ENCODE measurements at regions not wholly inside any gene's neighbourhood (a gene's known extent, or its start where the extent isn't known, plus 50 kb on each side); places are given as distances from the start of the nearest gene placed in this dataset.

DNA sequence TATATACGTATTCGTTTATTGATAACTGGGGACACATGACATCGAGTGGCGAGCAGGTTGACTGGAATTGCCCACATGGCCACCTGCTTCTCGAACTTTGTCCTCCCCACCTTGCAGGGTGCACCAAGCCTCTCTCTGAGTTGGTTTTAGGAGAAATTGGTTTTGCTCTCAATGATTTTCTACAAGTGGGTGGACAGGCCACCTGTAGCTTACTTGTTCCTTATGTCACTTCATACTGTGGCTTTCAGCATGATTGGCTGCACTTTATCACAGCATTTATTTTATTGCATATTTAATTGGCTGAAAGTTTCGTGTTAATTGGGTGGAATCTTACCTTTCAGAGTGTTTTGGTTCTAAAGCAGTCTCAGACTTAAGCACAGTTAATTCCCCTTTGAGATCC is 215.6 kb upstream of the SHH start:
- no peak for TF ChIP-seq RAD21 (IDR thresholded peaks at IDR 0.05; ENCODE audit: low read depth)
- no peak for TF ChIP-seq EP300 (IDR thresholded peaks at IDR 0.05; ENCODE audit: borderline replicate concordance)
- TF ChIP-seq FOXM1 (IDR thresholded peaks at IDR 0.05; ENCODE audit: borderline replicate concordance, low read depth): no peak
- no peak for TF ChIP-seq EGR1 (IDR thresholded peaks at IDR 0.05)
- TF ChIP-seq ZBTB7A (IDR thresholded peaks at IDR 0.05; ENCODE audit: low read depth): no peak
- no peak for TF ChIP-seq TEAD4 (IDR thresholded peaks at IDR 0.05)
- no peak for TF ChIP-seq TAF1 (IDR thresholded peaks at IDR 0.05; ENCODE audit: low read depth)
- TF ChIP-seq CEBPB (IDR thresholded peaks at IDR 0.05): no peak
- TF ChIP-seq NFIC (IDR thresholded peaks at IDR 0.05): no peak
- TF ChIP-seq, protein P1, sequence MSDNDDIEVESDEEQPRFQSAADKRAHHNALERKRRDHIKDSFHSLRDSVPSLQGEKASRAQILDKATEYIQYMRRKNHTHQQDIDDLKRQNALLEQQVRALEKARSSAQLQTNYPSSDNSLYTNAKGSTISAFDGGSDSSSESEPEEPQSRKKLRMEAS (IDR thresholded peaks at IDR 0.05): no peak
- TF ChIP-seq, protein P2, sequence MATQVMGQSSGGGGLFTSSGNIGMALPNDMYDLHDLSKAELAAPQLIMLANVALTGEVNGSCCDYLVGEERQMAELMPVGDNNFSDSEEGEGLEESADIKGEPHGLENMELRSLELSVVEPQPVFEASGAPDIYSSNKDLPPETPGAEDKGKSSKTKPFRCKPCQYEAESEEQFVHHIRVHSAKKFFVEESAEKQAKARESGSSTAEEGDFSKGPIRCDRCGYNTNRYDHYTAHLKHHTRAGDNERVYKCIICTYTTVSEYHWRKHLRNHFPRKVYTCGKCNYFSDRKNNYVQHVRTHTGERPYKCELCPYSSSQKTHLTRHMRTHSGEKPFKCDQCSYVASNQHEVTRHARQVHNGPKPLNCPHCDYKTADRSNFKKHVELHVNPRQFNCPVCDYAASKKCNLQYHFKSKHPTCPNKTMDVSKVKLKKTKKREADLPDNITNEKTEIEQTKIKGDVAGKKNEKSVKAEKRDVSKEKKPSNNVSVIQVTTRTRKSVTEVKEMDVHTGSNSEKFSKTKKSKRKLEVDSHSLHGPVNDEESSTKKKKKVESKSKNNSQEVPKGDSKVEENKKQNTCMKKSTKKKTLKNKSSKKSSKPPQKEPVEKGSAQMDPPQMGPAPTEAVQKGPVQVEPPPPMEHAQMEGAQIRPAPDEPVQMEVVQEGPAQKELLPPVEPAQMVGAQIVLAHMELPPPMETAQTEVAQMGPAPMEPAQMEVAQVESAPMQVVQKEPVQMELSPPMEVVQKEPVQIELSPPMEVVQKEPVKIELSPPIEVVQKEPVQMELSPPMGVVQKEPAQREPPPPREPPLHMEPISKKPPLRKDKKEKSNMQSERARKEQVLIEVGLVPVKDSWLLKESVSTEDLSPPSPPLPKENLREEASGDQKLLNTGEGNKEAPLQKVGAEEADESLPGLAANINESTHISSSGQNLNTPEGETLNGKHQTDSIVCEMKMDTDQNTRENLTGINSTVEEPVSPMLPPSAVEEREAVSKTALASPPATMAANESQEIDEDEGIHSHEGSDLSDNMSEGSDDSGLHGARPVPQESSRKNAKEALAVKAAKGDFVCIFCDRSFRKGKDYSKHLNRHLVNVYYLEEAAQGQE (IDR thresholded peaks at IDR 0.05; ENCODE audit: low read depth): no peak
- TF ChIP-seq TCF12 (IDR thresholded peaks at IDR 0.05; ENCODE audit: low read depth): no peak
- TF ChIP-seq, protein P3, sequence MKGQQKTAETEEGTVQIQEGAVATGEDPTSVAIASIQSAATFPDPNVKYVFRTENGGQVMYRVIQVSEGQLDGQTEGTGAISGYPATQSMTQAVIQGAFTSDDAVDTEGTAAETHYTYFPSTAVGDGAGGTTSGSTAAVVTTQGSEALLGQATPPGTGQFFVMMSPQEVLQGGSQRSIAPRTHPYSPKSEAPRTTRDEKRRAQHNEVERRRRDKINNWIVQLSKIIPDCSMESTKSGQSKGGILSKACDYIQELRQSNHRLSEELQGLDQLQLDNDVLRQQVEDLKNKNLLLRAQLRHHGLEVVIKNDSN (IDR thresholded peaks at IDR 0.05): no peak

DNA sequence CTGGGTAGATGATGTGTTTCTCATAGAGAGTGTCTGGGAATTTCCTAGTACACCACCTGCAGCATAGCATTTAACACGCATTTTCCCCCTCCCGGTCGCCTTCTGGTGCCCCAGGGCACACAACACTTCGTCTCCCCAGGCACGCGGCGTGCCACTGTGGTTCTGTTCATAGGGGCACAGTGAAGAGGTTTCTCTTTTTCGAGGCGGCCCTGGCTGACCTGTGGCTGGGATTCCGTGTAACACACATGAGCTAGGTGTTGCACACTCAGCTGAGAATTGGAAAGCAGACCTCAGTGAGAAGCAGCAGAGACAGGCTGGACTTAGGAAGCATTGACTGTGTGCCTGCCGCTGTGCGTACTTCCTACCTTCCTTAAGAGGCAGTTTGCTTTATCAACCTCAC is 214.3 kb upstream of the SHH start:
- no peak for TF ChIP-seq ZBTB7A (IDR thresholded peaks at IDR 0.05; ENCODE audit: low read depth)
- no peak for TF ChIP-seq FOXM1 (IDR thresholded peaks at IDR 0.05; ENCODE audit: borderline replicate concordance, low read depth)

DNA sequence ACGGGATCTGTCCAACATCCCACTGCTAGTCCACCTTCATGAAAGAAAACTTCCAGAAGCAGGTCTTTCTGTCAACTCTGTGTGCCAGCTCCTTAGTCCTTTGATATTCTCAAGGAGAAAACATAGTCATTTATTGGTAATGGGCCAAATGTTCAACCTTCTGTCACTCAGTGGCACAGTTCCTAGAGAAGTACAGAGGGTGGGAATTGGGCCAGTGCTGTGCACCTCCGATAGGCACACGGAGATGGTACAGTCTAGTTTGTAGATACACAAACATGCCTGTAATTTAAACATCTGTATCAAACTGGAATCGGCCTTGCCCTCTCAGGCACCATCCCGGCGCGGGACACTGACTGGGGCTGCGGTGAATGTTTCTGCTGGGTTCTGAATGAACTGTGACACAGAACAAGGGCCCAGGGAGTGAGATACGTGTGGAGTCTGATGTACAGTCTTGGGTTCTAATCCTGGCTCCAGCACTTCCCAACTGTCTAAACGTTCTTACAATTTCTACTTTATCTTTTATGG is 213.9 kb upstream of the SHH start:
- TF ChIP-seq CREB1 (IDR thresholded peaks at IDR 0.05; ENCODE audit: low read depth) (no peak), NFIC (IDR thresholded peaks at IDR 0.05) (no peak), YY1 (IDR thresholded peaks at IDR 0.05; ENCODE audit: low read depth) (no peak), EP300 (IDR thresholded peaks at IDR 0.05; ENCODE audit: borderline replicate concordance) (no peak), FOXM1 (IDR thresholded peaks at IDR 0.05; ENCODE audit: borderline replicate concordance, low read depth) (no peak), EGR1 (IDR thresholded peaks at IDR 0.05) (no peak), TAF1 (IDR thresholded peaks at IDR 0.05; ENCODE audit: low read depth) (no peak), TCF12 (IDR thresholded peaks at IDR 0.05; ENCODE audit: low read depth) (no peak), ZBTB7A (IDR thresholded peaks at IDR 0.05; ENCODE audit: low read depth) (no peak), TEAD4 (IDR thresholded peaks at IDR 0.05) (no peak), RAD21 (IDR thresholded peaks at IDR 0.05; ENCODE audit: low read depth) (no peak), CEBPB (IDR thresholded peaks at IDR 0.05) (no peak)
- TF ChIP-seq, protein P3 (IDR thresholded peaks at IDR 0.05): no peak
- TF ChIP-seq, protein P1 (IDR thresholded peaks at IDR 0.05): no peak
- TF ChIP-seq, protein P2 (IDR thresholded peaks at IDR 0.05; ENCODE audit: low read depth): no peak

DNA sequence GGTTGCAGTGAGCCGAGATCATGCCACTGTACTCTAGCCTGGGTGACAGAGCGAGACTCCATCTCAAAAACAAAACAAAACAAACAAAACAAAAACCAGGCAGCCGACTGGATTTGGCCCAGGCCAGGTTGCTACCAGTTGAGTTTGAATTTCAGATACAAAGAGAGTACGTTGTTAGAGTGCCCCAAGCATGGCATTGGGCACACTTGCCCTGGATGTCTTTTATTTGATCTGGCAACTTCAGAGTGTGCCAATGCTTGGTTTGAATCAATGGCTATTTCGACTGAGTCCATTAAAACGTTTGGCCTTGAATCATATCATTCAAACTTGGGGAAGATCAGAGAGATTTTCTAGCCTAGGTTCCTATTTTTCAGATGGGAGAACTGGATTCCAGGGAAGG is 213.4 kb upstream of the SHH start:
- TF ChIP-seq, protein P2 (IDR thresholded peaks at IDR 0.05; ENCODE audit: low read depth): no peak
- no peak for TF ChIP-seq CEBPB (IDR thresholded peaks at IDR 0.05)
- TF ChIP-seq, protein P1 (IDR thresholded peaks at IDR 0.05): no peak
- TF ChIP-seq, protein P3 (IDR thresholded peaks at IDR 0.05): no peak
- TF ChIP-seq FOXM1 (IDR thresholded peaks at IDR 0.05; ENCODE audit: borderline replicate concordance, low read depth): no peak
- no peak for TF ChIP-seq ZBTB7A (IDR thresholded peaks at IDR 0.05; ENCODE audit: low read depth)
- TF ChIP-seq NFIC (IDR thresholded peaks at IDR 0.05): no peak
- TF ChIP-seq EP300 (IDR thresholded peaks at IDR 0.05; ENCODE audit: borderline replicate concordance): no peak
- no peak for TF ChIP-seq TCF12 (IDR thresholded peaks at IDR 0.05; ENCODE audit: low read depth)

Data from Ishikawa (cell line).